H9 (cell line): ENCODE measurements at regions not wholly inside any gene's neighbourhood (a gene's known extent, or its start where the extent isn't known, plus 50 kb on each side); places are given as distances from the start of the nearest gene placed in this dataset.

Experiments used
- DNase-seq: peaks from one replicate; pipeline ENCODE4 v3.0.0-alpha.2; 2017
- H2AFZ ChIP-seq: one replicate; pipeline ENCODE4 v1.6.1; 2013; ENCODE audit warnings: mild to moderate bottlenecking, low read length, control low read depth, moderate library complexity
- H2AK5ac ChIP-seq: 2 replicates; pipeline ENCODE4 v1.6.1; 2013; ENCODE audit warnings: low read length, control low read depth, mixed read lengths; ENCODE audit not compliant: insufficient read length
- H2BK120ac ChIP-seq: one replicate; pipeline ENCODE4 v1.6.1; 2013; ENCODE audit warnings: low read depth, mild to moderate bottlenecking, low read length, control low read depth, inconsistent platforms; ENCODE audit not compliant: poor library complexity, severe bottlenecking
- H2BK12ac ChIP-seq: 2 replicates; pipeline ENCODE4 v1.6.1; 2013; ENCODE audit warnings: low read length, control low read depth, mixed read lengths, low read depth; ENCODE audit not compliant: insufficient read length
- H2BK15ac ChIP-seq: 2 replicates; pipeline ENCODE4 v1.6.1; 2013; ENCODE audit warnings: low read depth, low read length, control low read depth
- H2BK20ac ChIP-seq: one replicate; pipeline ENCODE4 v1.6.1; 2013; ENCODE audit warnings: low read depth, mild to moderate bottlenecking, low read length, control low read depth, inconsistent platforms; ENCODE audit not compliant: poor library complexity, severe bottlenecking
- H2BK5ac ChIP-seq: 2 replicates; pipeline ENCODE4 v1.6.1; 2013; ENCODE audit warnings: low read length, control low read depth, mixed read lengths; ENCODE audit not compliant: insufficient read length
- H3K14ac ChIP-seq: 2 replicates; pipeline ENCODE4 v1.6.1; 2013; ENCODE audit warnings: low read length, control low read depth; ENCODE audit not compliant: insufficient read depth
- H3K18ac ChIP-seq: 2 replicates; pipeline ENCODE4 v1.6.1; 2013; ENCODE audit warnings: low read depth, mild to moderate bottlenecking, mixed read lengths, low read length, control low read depth; ENCODE audit not compliant: insufficient read length
- H3K23ac ChIP-seq: 2 replicates; pipeline ENCODE4 v1.6.1; 2013; ENCODE audit warnings: low read length, control low read depth, mixed read lengths, low read depth; ENCODE audit not compliant: insufficient read length
- H3K23me2 ChIP-seq: 2 replicates; pipeline ENCODE4 v1.6.1; 2013; ENCODE audit warnings: low read depth, mild to moderate bottlenecking, mixed read lengths, low read length, control low read depth; ENCODE audit not compliant: insufficient read length, poor library complexity, severe bottlenecking
- H3K27ac ChIP-seq: 2 replicates; pipeline ENCODE4 v1.5.1; 2013; ENCODE audit warnings: low read length, control low read depth, mixed read lengths, low read depth; ENCODE audit not compliant: insufficient read length
- H3K27me3 ChIP-seq: 2 replicates; pipeline ENCODE4 v1.6.1; 2013; ENCODE audit warnings: low read length, control low read depth, inconsistent platforms; ENCODE audit not compliant: insufficient read depth
- H3K4ac ChIP-seq: 2 replicates; pipeline ENCODE4 v1.6.1; 2013; ENCODE audit warnings: low read depth, mild to moderate bottlenecking, control low read depth, inconsistent platforms, low read length, moderate library complexity
- H3K4me1 ChIP-seq: 2 replicates; pipeline ENCODE4 v1.6.1; 2013; ENCODE audit warnings: low read length, control low read depth, inconsistent platforms; ENCODE audit not compliant: insufficient read depth
- H3K4me2 ChIP-seq: 2 replicates; pipeline ENCODE4 v1.6.1; 2013; ENCODE audit warnings: low read length, control low read depth, mixed read lengths; ENCODE audit not compliant: insufficient read length, insufficient read depth
- H3K56ac ChIP-seq: 2 replicates; pipeline ENCODE4 v1.6.1; 2013; ENCODE audit warnings: low read depth, mild to moderate bottlenecking, mixed read lengths, low read length, control low read depth; ENCODE audit not compliant: insufficient read length
- H3K79me1 ChIP-seq: 2 replicates; pipeline ENCODE4 v1.6.1; 2013; ENCODE audit warnings: low read depth, mild to moderate bottlenecking, moderate library complexity, low read length, control low read depth, inconsistent platforms; ENCODE audit not compliant: insufficient read depth, poor library complexity, severe bottlenecking
- H3K79me2 ChIP-seq: 2 replicates; pipeline ENCODE4 v1.6.1; 2013; ENCODE audit warnings: low read length, control low read depth, inconsistent platforms; ENCODE audit not compliant: insufficient read depth
- H3K9ac ChIP-seq: 2 replicates; pipeline ENCODE4 v1.6.1; 2013; ENCODE audit warnings: low read length, control low read depth, mixed read lengths; ENCODE audit not compliant: insufficient read length; ENCODE audit errors: extremely low read depth
- H3K9me3 ChIP-seq: one replicate; pipeline ENCODE4 v1.6.1; 2013; ENCODE audit warnings: low read depth, low read length, inconsistent platforms; ENCODE audit not compliant: control insufficient read depth
- H3T11ph ChIP-seq: one replicate; pipeline ENCODE4 v1.6.1; 2013; ENCODE audit warnings: mild to moderate bottlenecking, low read length, control low read depth, inconsistent platforms
- H4K20me1 ChIP-seq: one replicate; pipeline ENCODE4 v1.6.1; 2013; ENCODE audit not compliant: control insufficient read depth, insufficient read length, insufficient read depth
- H4K5ac ChIP-seq: 2 replicates; pipeline ENCODE4 v1.6.1; 2013; ENCODE audit warnings: low read depth, mild to moderate bottlenecking, mixed read lengths, low read length, control low read depth; ENCODE audit not compliant: insufficient read length
- H4K8ac ChIP-seq: replicated peaks from 2 replicates; pipeline ENCODE4 v1.6.1; 2013; ENCODE audit warnings: low read length, control low read depth, mixed read lengths, low read depth; ENCODE audit not compliant: insufficient read length
- H4K91ac ChIP-seq: 2 replicates; pipeline ENCODE4 v1.6.1; 2013; ENCODE audit warnings: low read depth, mild to moderate bottlenecking, moderate library complexity, mixed read lengths, low read length, control low read depth; ENCODE audit not compliant: insufficient read length
- H3K27ac Mint-ChIP-seq, 3 experiments: 2 replicates in 2 of 3; 3 replicates in 1 of 3; pipeline ENCODE4 v1.8.0; 2020 to 2021; ENCODE audit warnings: mixed read lengths in 3 of 3, mild to moderate bottlenecking in 1 of 3, moderate library complexity in 1 of 3
- H3K27me3 Mint-ChIP-seq: 2 replicates; pipeline ENCODE4 v1.8.0; 2021; ENCODE audit warnings: low read depth, mild to moderate bottlenecking, moderate library complexity, mixed read lengths
- H3K36me3 Mint-ChIP-seq, 3 experiments: 2 replicates in 2 of 3; 3 replicates in 1 of 3; pipeline ENCODE4 v1.8.0; 2020 to 2021; ENCODE audit warnings: low read depth in 3 of 3, mixed read lengths in 3 of 3; ENCODE audit not compliant: insufficient read depth in 1 of 3
- H3K4me1 Mint-ChIP-seq, 2 experiments: 2 replicates each; pipeline ENCODE4 v1.8.0; 2020; ENCODE audit warnings: mixed read lengths in 2 of 2
- H3K4me3 Mint-ChIP-seq, 2 experiments: 2 replicates in 1 of 2; 3 replicates in 1 of 2; pipeline ENCODE4 v1.8.0; 2020 to 2021; ENCODE audit warnings: mild to moderate bottlenecking in 2 of 2, mixed read lengths in 2 of 2, moderate library complexity in 1 of 2
- H3K9me3 Mint-ChIP-seq, 2 experiments: 2 replicates in 1 of 2; 3 replicates in 1 of 2; pipeline ENCODE4 v1.8.0; 2020; ENCODE audit warnings: mild to moderate bottlenecking in 2 of 2, mixed read lengths in 2 of 2, moderate library complexity in 1 of 2
- CTCF ChIP-seq: fragments of 200-600 bp; sonication (generic); conservative IDR thresholded peaks from 3 replicates; pipeline ENCODE4 v1.8.0; 2021; ENCODE audit warnings: antibody characterized with exemption, mild to moderate bottlenecking
- WGBS: extraction: QIAGEN DNeasy Blood & Tissue Kit; methylation state at CpG from one replicate; pipeline ENCODE4 v1.1.7; 2013; ENCODE audit warnings: missing lambda C conversion rate, low lambda C conversion rate, mixed read lengths; ENCODE audit not compliant: insufficient read length; ENCODE audit errors: extremely low coverage; 5-methylcytosine and 5-hydroxymethylcytosine counted together

DNA sequence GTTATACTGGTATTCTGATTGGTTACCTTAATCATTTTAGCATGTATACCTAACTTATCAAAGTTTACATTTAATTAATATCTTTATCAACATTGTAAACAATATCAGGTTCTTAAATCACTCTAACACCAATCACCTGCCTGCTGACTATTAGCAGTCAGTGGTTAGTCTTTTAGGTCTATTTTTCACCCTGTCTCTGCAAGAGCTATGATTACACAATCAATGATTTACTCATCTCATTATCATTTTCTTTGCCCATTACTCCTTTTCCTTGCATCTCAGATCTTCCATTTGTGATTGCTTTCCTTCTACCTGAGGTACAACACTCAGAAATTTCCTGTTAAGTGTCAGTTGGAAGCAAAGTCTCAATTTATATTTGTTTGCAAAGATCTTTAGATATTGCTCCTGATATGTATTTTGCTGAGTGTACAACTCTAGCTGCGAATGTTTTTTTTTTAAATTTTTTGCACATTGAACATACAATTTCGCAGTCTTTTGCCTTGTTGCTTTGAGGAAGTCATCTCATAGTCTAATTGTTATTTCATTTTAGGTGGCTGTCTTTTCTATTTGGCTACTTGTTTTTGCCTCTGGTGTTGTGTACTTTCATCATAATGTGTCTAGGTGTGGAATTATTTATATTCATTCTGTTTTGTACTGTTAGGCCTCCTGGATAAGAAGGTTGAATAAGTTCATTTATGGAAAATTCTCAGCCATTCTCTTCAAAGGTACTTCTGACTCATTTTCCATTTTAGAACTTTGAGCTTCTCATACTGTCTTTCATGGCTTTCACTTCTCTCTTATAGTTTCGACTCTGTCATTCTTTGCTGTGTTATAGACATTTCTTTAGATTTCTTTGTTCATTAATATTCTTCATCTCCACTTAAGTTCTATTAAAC is 104.9 kb upstream of the CEP162 start:
- Histone ChIP-seq H2BK5ac (no peak overlapping the region), H3K14ac (no peak overlapping the region), H4K8ac (no peak overlapping the region), H3K4me2 (no peak overlapping the region), H3K18ac (no peak overlapping the region), H3K23ac (no peak overlapping the region), H4K5ac (no peak overlapping the region), H3K79me1 (no peaks in the 10 kb centered on the region), H2BK120ac (no peak overlapping the region), H2BK20ac (no peak overlapping the region), H3K56ac (no peak overlapping the region), H3K27ac (no peak overlapping the region), H2BK15ac (no peak overlapping the region), H3K27me3 (no peaks in the 10 kb centered on the region), H3K23me2 (no peaks in the 10 kb centered on the region), H3K79me2 (no peaks in the 10 kb centered on the region), H3K4ac (no peak overlapping the region), H2AFZ (no peak overlapping the region), H3K9ac (no peak overlapping the region), H3K4me1 (peaks cover 4% of the 10 kb centered on the region), H4K20me1 (no peaks in the 10 kb centered on the region), H4K91ac (no peak overlapping the region), H3T11ph (no peak overlapping the region), H2BK12ac (no peak overlapping the region), H3K9me3 (no peaks in the 10 kb centered on the region), H2AK5ac (no peak overlapping the region)
- Mint-ChIP-seq H3K27ac (no peak overlapping the region), H3K4me3 (no peak overlapping the region), H3K4me1 (peaks cover 12 to 13% of the 10 kb centered on the region in 2 experiments), H3K36me3 (peaks cover 4 to 10% (median 7%) of the 10 kb centered on the region in 3 experiments; a peak in 5 of 7 replicates), H3K9me3 (peaks cover 13 to 14% of the 10 kb centered on the region in 2 experiments; a peak in 4 of 5 replicates), H3K27me3 (no peaks in the 10 kb centered on the region)
- no CpG with 5 or more reads among the region's 3 CpGs for WGBS
- TF ChIP-seq CTCF: no peak
- no peak for DNase-seq
